Common myeloid progenitor, CD34-positive (primary cell): ENCODE measurements at regions not wholly inside any gene's neighbourhood (a gene's known extent, or its start where the extent isn't known, plus 50 kb on each side); places are given as distances from the start of the nearest gene placed in this dataset.

Source experiments
- CTCF ChIA-PET: fragments of 350-600 bp; sonication (Branson Sonifier 250); formaldehyde crosslinking; loops from one replicate; lab custom pipeline; 2021; ENCODE audit warnings: antibody characterized with exemption; lab: Charles Lee
- POLR2A ChIA-PET: fragments of 350-600 bp; sonication (Branson Sonifier 250); formaldehyde crosslinking; loops from one replicate; lab custom pipeline; 2021; ENCODE audit warnings: antibody characterized with exemption; lab: Charles Lee
- DNase-seq, 3 donors: peaks; one replicate each; pipeline versions ENCODE4 v3.0.0 to v3.0.0-alpha.2; 2013
- H3K27ac ChIP-seq, 2 experiments: 1 replicate in 1 of 2; 2 replicates in 1 of 2; pipeline ENCODE4 v1.7.0; 2013; ENCODE audit warnings: inconsistent platforms in 2 of 2, low read length in 2 of 2, mild to moderate bottlenecking in 2 of 2, low read depth in 1 of 2, moderate library complexity in 1 of 2; ENCODE audit not compliant: severe bottlenecking in 2 of 2, insufficient read depth in 1 of 2, poor library complexity in 1 of 2
- H3K27me3 ChIP-seq, 5 experiments: replicated peaks in 2 of 5; 1 replicate in 3 of 5; 2 replicates in 2 of 5; pipeline versions ENCODE4 v1.6.1 to v1.7.0; 2013; ENCODE audit warnings: low read length in 4 of 5, mild to moderate bottlenecking in 2 of 5, moderate library complexity in 2 of 5, inconsistent platforms in 1 of 5; ENCODE audit not compliant: insufficient read depth in 5 of 5, control insufficient read depth in 4 of 5
- H3K36me3 ChIP-seq, 4 experiments: 1 replicate in 2 of 4; 2 replicates in 2 of 4; pipeline versions ENCODE4 v1.6.1 to v1.7.0; 2013; ENCODE audit warnings: low read length in 3 of 4, control low read depth in 1 of 4, mild to moderate bottlenecking in 1 of 4; ENCODE audit not compliant: control insufficient read depth in 4 of 4, insufficient read depth in 4 of 4
- H3K4me1 ChIP-seq, 4 experiments: 1 replicate in 3 of 4; 2 replicates in 1 of 4; pipeline versions ENCODE4 v1.6.1 to v1.7.1; 2013; ENCODE audit warnings: low read length in 3 of 4, mild to moderate bottlenecking in 3 of 4, control low read depth in 1 of 4, inconsistent platforms in 1 of 4, moderate library complexity in 1 of 4; ENCODE audit not compliant: control insufficient read depth in 4 of 4, insufficient read depth in 4 of 4; ENCODE audit errors: control extremely low read depth in 1 of 4
- H3K4me3 ChIP-seq, 7 experiments: 1 replicate in 4 of 7; 2 replicates in 3 of 7; pipeline versions ENCODE4 v1.5.1 to v1.7.0; 2013; ENCODE audit warnings: mild to moderate bottlenecking in 7 of 7, low read length in 6 of 7, moderate library complexity in 6 of 7, inconsistent platforms in 2 of 7, low read depth in 2 of 7, control low read depth in 1 of 7; ENCODE audit not compliant: insufficient read depth in 4 of 7, control insufficient read depth in 1 of 7; ENCODE audit errors: extremely low read depth in 1 of 7
- H3K9me3 ChIP-seq, 5 experiments: 1 replicate in 4 of 5; 2 replicates in 1 of 5; pipeline versions ENCODE4 v1.6.1 to v1.7.1; 2013; ENCODE audit warnings: low read length in 4 of 5, mild to moderate bottlenecking in 2 of 5, inconsistent platforms in 1 of 5, low read depth in 1 of 5, moderate library complexity in 1 of 5; ENCODE audit not compliant: control insufficient read depth in 4 of 5, insufficient read depth in 2 of 5; ENCODE audit errors: control extremely low read depth in 1 of 5
- WGBS: methylation state at CpG from one replicate; pipeline ENCODE4 v1.1.5; 2013; ENCODE audit not compliant: insufficient coverage; 5-methylcytosine and 5-hydroxymethylcytosine counted together

DNA sequence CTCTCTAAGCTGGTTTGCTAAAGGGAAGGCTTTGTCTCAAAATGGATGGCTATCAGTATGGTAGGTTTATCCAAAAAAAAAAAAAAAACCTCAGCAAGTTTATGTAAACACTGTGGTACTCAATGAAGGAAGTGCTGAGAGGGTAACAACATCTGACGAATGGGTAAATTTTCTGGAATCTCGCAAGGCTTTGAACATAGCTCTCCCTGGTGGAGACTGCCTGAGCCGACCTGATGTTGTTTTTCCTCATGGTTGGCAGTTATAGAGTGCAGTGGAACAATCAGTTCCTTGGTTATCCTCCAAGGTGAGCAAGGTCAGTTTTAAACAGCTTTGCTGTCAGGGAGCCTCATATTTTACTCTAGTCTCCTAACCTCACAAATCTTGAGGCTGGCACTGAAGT lies 94.6 kb downstream of the ZPLD1 start:
- Histone ChIP-seq H3K27ac (no peak overlapping the region), H3K36me3 (no peaks in the 10 kb centered on the region), H3K9me3 (no peaks in the 10 kb centered on the region), H3K4me3 (no peak overlapping the region), H3K27me3 (no peaks in the 10 kb centered on the region), H3K4me1 (peaks cover 0 to 8% (median 1%) of the 10 kb centered on the region in 4 experiments)
- WGBS, result 72% methylated on average over 3 of the region's 3 CpGs
- POLR2A ChIA-PET, result interaction anchor here (1.5 kb wide), 1 partner anchor 9 kb away, joined by 4 read pairs; no protein-coding TSS in a partner anchor
- no peak for DNase-seq
- CTCF ChIA-PET, result interaction anchor here (0.7 to 3.4 kb wide), 4 partner anchors 12 to 707 kb away, joined by 3 to 13 read pairs (median 4); no protein-coding TSS in a partner anchor

DNA sequence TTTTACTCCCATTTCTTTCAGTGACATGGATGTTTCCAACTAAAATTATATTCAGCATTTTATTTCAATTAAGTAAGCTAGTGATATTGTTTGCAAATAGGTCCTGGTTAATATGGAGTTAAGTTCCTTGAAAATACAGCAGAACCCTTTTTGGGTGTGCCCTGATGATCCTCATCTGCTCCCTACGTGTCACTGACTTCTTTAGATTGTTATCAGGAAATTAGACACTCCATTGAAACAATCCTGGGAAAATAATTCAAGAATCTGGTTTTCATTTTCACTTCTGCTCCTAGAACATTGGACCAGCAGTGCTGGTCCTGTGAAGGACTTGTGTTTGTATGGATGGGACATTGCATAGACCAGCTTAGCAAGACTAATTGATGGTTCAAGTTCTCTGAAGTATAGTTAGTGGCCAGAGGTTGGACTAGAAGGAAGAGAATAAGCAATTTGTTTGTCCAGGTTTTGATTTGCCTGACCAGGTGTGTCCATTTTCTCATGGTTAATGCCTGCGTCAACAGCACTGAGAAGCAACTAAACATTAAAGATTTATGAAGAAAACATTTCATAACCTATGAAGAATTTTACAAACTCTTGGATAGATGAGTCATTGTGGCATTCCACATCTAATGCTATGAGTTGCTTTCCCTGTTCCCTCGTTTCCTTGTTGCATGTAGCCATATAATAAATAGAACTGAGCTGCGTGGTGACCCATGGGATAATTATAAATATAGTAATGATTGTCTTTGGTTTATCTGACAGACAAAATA lies 95.8 kb downstream of the ZPLD1 start:
- no peak for DNase-seq
- H3K4me3 ChIP-seq, result no peak overlapping the region
- ChIA-PET POLR2A (no interaction called here), CTCF (interaction anchor here (1.1 to 3.4 kb wide), 2 partner anchors 302 to 723 kb away, joined by 3 to 13 read pairs; no protein-coding TSS in a partner anchor)
- WGBS, result no CpG with 5 or more reads among the region's 4 CpGs
- H3K9me3 ChIP-seq, result no peaks in the 10 kb centered on the region
- H3K27ac ChIP-seq, result no peak overlapping the region
- H3K36me3 ChIP-seq, result no peaks in the 10 kb centered on the region
- H3K4me1 ChIP-seq, result peaks cover 0 to 8% (median 1%) of the 10 kb centered on the region in 4 experiments
- H3K27me3 ChIP-seq, result no peaks in the 10 kb centered on the region

DNA sequence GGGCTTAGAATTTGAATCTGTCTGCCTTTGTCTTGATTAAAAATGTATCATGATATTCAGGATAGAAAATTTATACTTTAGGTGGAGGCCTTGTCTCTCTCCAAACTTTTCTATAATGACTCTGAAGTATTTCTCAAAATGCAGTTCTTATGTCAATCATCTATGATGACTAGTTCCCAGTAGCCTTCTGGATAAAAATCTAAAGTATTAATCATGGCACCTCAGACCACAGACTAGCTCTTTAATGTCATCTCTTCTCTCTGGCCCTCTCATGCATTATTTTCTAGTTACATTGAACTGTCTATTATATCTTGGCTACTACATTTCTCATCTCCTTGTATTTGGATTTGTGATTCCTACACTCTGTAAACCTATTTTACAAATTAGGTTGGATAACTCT lies 96.9 kb downstream of the ZPLD1 start:
- H3K4me3 ChIP-seq, result no peak overlapping the region
- H3K27ac ChIP-seq, result no peak overlapping the region
- peaks cover 0 to 8% (median 3%) of the 10 kb centered on the region in 4 experiments for H3K4me1 ChIP-seq
- ChIA-PET POLR2A (no interaction called here), CTCF (interaction anchor here (9.7 kb wide), 1 partner anchor 303 kb away, joined by 144 read pairs; no protein-coding TSS in a partner anchor)
- no peaks in the 10 kb centered on the region for H3K27me3 ChIP-seq
- no peaks in the 10 kb centered on the region for H3K36me3 ChIP-seq
- H3K9me3 ChIP-seq, result no peaks in the 10 kb centered on the region
- DNase-seq, result no peak

DNA sequence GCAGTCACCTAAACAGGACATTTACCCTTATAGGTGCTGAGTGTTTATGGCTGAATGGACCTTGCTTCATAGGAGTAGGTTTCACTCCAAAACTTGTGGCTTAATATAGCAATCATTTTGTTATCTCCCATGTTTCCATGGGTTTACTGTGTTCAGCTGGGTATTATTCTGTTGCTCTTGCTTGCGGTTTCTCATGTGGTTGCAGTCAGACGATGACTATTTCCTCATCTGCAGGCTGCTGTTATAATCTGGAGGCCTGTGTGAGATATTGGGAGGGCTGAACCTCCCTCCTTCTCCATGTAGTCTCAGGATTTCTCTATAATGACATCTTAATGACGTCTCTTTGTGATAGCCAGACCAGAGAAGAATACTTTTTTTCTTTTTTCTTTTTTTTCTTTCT lies 98.1 kb downstream of the ZPLD1 start:
- DNase-seq, result peak; percentile 77 to 91 (median 85)
- ChIA-PET POLR2A (no interaction called here), CTCF (interaction anchor here (5.0 to 9.7 kb wide), 2 partner anchors 304 to 723 kb away, joined by 19 to 144 read pairs; no protein-coding TSS in a partner anchor)
- 37% methylated on average over 3 of the region's 3 CpGs for WGBS
- Histone ChIP-seq H3K36me3 (no peaks in the 10 kb centered on the region), H3K27me3 (no peaks in the 10 kb centered on the region), H3K27ac (no peak overlapping the region), H3K4me3 (no peak overlapping the region), H3K4me1 (peaks cover 0 to 8% (median 3%) of the 10 kb centered on the region in 4 experiments), H3K9me3 (no peaks in the 10 kb centered on the region)

DNA sequence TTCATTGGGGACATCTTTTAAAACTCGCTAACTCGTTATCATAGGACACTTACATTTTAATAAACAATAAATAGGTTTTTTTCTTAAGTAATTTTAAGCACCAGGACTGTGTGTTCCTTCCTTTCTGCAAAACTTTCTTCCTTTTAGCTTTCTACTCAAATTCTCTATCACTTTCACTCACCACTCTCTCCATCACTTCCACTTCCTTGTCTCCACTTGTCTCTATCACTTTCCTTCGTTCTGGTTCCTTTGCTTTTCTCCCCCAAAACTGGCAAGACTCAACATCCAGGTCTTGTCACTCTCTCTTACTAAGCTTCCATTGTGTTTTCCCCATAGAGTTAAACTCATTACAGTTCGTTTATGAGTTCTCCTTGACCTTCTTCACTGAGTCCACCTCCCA lies 99.0 kb downstream of the ZPLD1 start:
- Histone ChIP-seq H3K27me3 (no peaks in the 10 kb centered on the region), H3K4me1 (peaks cover 0 to 8% (median 3%) of the 10 kb centered on the region in 4 experiments), H3K27ac (no peak overlapping the region), H3K36me3 (no peaks in the 10 kb centered on the region), H3K4me3 (no peak overlapping the region), H3K9me3 (no peaks in the 10 kb centered on the region)
- CTCF ChIA-PET, result interaction anchor here (1.0 to 9.7 kb wide), 4 partner anchors 10 to 724 kb away, joined by 3 to 144 read pairs (median 12); no protein-coding TSS in a partner anchor
- POLR2A ChIA-PET, result no interaction called here
- DNase-seq, result no peak
- 67% methylated on average over 1 of the region's 4 CpGs for WGBS

DNA sequence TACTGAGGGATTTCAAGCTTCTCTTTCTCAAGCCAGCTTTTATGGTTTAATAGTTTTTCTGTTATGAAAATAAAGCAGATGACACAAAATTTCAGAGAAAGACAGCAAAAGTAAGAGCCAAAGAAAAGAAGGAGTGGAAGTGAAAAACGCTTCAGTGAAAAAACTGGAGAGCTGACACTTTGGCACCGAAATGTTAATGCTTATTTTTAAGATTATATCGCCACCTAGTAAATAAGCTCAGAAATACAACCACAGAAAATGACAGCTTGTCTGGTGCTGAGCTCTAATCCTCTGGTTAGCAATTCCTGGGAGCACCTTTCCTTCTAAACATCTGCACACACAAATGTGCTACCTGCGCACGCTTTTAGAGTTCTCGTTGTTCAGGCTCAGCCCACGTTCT lies 101.6 kb downstream of the ZPLD1 start:
- CTCF ChIA-PET, result interaction anchor here (0.7 to 9.7 kb wide), 13 partner anchors 10 to 734 kb away, joined by 3 to 144 read pairs (median 3); no protein-coding TSS in a partner anchor
- Histone ChIP-seq H3K27ac (no peak overlapping the region), H3K27me3 (no peaks in the 10 kb centered on the region), H3K4me1 (peaks cover 0 to 8% (median 3%) of the 10 kb centered on the region in 4 experiments), H3K9me3 (no peaks in the 10 kb centered on the region), H3K4me3 (no peak overlapping the region), H3K36me3 (no peaks in the 10 kb centered on the region)
- peak; percentile 40 to 60 (median 55) for DNase-seq
- WGBS, result 0% methylated on average over 1 of the region's 7 CpGs
- POLR2A ChIA-PET, result interaction anchor here (1.0 kb wide), 1 partner anchor 307 kb away, joined by 3 read pairs; no protein-coding TSS in a partner anchor

DNA sequence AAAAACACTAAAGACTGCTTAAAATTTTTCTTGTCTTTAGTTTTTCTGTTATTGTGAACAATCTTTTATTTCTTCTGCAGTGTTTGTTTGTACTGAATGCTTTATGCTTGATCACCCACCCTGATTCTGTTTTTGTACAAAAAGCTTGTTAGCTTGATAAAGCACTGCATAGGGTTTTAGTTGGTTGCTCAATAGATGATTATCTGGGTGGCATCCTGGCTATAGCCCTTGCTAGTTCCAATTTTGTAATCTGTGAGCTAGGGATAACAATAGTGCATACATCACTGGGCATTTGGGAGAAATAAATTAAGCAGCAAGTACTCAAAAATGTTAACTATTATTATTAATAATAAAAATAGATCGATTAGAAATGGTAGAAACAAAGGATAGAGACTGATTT lies 102.3 kb downstream of the ZPLD1 start:
- DNase-seq, result no peak
- no peaks in the 10 kb centered on the region for H3K9me3 ChIP-seq
- H3K36me3 ChIP-seq, result no peaks in the 10 kb centered on the region
- ChIA-PET POLR2A (interaction anchor here (1.0 kb wide), 1 partner anchor 308 kb away, joined by 3 read pairs; no protein-coding TSS in a partner anchor), CTCF (interaction anchor here (0.7 to 9.7 kb wide), 11 partner anchors 11 to 734 kb away, joined by 3 to 144 read pairs (median 3); no protein-coding TSS in a partner anchor)
- peaks cover 0 to 8% (median 3%) of the 10 kb centered on the region in 4 experiments for H3K4me1 ChIP-seq
- no peak overlapping the region for H3K27ac ChIP-seq
- no CpG with 5 or more reads among the region's 1 CpG for WGBS
- no peak overlapping the region for H3K4me3 ChIP-seq
- H3K27me3 ChIP-seq, result no peaks in the 10 kb centered on the region
